ENCODE measurements at regions not wholly inside any gene's neighbourhood (a gene's known extent, or its start where the extent isn't known, plus 50 kb on each side); places are given as distances from the start of the nearest gene placed in this dataset.

GRCh38 chr16:76931186-76931585 is 259.8 kb upstream of the MON1B start:
- no peak overlapping the region for H3K9ac ChIP-seq
- no peaks in the 10 kb centered on the region for H3K79me2 ChIP-seq (ENCODE audit: insufficient read depth, low read depth)
- no peaks in the 10 kb centered on the region for H3K36me3 ChIP-seq (ENCODE audit: insufficient read depth)
- no peaks in the 10 kb centered on the region for H3K27me3 ChIP-seq (ENCODE audit: insufficient read depth, low read depth)
- H3K4me3 ChIP-seq (IDR thresholded peaks at IDR 0.05; ENCODE audit: insufficient read depth, low read depth, low read length), result no peak overlapping the region
- no peaks in the 10 kb centered on the region for H4K20me1 ChIP-seq (ENCODE audit: insufficient read depth)
- no peak overlapping the region for H2AFZ ChIP-seq (ENCODE audit: low read depth)
- no peaks in the 10 kb centered on the region for H3K4me1 ChIP-seq (ENCODE audit: low read depth, poor library complexity, severe bottlenecking)
- no peak overlapping the region for H3K4me2 ChIP-seq
- TF ChIP-seq, protein P1, sequence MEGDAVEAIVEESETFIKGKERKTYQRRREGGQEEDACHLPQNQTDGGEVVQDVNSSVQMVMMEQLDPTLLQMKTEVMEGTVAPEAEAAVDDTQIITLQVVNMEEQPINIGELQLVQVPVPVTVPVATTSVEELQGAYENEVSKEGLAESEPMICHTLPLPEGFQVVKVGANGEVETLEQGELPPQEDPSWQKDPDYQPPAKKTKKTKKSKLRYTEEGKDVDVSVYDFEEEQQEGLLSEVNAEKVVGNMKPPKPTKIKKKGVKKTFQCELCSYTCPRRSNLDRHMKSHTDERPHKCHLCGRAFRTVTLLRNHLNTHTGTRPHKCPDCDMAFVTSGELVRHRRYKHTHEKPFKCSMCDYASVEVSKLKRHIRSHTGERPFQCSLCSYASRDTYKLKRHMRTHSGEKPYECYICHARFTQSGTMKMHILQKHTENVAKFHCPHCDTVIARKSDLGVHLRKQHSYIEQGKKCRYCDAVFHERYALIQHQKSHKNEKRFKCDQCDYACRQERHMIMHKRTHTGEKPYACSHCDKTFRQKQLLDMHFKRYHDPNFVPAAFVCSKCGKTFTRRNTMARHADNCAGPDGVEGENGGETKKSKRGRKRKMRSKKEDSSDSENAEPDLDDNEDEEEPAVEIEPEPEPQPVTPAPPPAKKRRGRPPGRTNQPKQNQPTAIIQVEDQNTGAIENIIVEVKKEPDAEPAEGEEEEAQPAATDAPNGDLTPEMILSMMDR (conservative IDR thresholded peaks at IDR 0.05; ENCODE audit: low read depth, low read length), result no peak
- H3K27ac ChIP-seq, result no peak overlapping the region

DNA sequence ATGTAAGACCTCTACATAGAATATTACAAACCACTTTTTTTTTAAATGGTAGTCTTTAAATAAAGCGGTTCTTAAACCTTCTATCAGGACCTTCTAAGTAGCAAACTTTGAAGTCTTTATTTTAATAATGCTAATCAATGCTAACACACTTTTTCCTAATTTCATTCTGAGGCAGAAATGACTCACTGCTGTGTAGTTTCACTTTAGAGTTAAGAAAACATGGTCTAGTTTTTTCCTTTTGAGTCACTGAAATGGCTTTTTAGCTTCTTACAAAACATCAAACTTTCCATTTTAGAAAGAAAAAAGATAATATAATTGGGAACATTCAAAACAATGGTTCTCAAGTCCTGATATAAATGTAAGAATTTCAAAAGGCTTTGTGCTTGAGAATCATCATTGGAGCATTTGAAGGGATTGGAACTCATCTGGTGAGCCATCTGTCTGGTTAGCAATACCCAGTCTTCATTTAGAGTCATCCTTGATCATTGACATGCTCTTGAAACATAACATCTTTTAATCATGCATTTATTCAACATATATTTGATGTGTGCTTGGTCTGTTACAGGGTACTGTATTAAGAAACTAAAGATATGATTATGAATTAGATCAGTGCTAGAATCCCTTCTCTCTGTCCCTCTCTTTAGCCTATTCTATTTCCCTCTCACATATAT is 258.3 kb upstream of the MON1B start:
- H3K9ac ChIP-seq, result no peak overlapping the region
- H3K79me2 ChIP-seq (ENCODE audit: insufficient read depth, low read depth), result no peaks in the 10 kb centered on the region
- TF ChIP-seq, protein P1 (conservative IDR thresholded peaks at IDR 0.05; ENCODE audit: low read depth, low read length), result no peak
- no peaks in the 10 kb centered on the region for H3K36me3 ChIP-seq (ENCODE audit: insufficient read depth)
- H2AFZ ChIP-seq (ENCODE audit: low read depth), result no peak overlapping the region
- no peak overlapping the region for H3K4me3 ChIP-seq (IDR thresholded peaks at IDR 0.05; ENCODE audit: insufficient read depth, low read depth, low read length)
- no peaks in the 10 kb centered on the region for H4K20me1 ChIP-seq (ENCODE audit: insufficient read depth)
- H3K27me3 ChIP-seq (ENCODE audit: insufficient read depth, low read depth), result no peaks in the 10 kb centered on the region
- no peak overlapping the region for H3K27ac ChIP-seq
- H3K4me2 ChIP-seq, result no peak overlapping the region
- H3K4me1 ChIP-seq (ENCODE audit: low read depth, poor library complexity, severe bottlenecking), result no peaks in the 10 kb centered on the region

- H3K4me2 ChIP-seq, result no peak overlapping the region
- H3K27ac ChIP-seq, result no peak overlapping the region
- TF ChIP-seq, protein P1 (conservative IDR thresholded peaks at IDR 0.05; ENCODE audit: low read depth, low read length), result no peak
- H3K9ac ChIP-seq, result no peak overlapping the region
- no peak overlapping the region for H3K4me3 ChIP-seq (IDR thresholded peaks at IDR 0.05; ENCODE audit: insufficient read depth, low read depth, low read length)
- no peaks in the 10 kb centered on the region for H3K36me3 ChIP-seq (ENCODE audit: insufficient read depth)
- no peaks in the 10 kb centered on the region for H3K79me2 ChIP-seq (ENCODE audit: insufficient read depth, low read depth)
- H3K27me3 ChIP-seq (ENCODE audit: insufficient read depth, low read depth), result no peaks in the 10 kb centered on the region
- no peak overlapping the region for H2AFZ ChIP-seq (ENCODE audit: low read depth)
- no peaks in the 10 kb centered on the region for H4K20me1 ChIP-seq (ENCODE audit: insufficient read depth)
- H3K4me1 ChIP-seq (ENCODE audit: low read depth, poor library complexity, severe bottlenecking), result no peaks in the 10 kb centered on the region
These were observed 250.7 kb upstream of the MON1B start for GRCh38 chr16:76940251-76940650.

DNA sequence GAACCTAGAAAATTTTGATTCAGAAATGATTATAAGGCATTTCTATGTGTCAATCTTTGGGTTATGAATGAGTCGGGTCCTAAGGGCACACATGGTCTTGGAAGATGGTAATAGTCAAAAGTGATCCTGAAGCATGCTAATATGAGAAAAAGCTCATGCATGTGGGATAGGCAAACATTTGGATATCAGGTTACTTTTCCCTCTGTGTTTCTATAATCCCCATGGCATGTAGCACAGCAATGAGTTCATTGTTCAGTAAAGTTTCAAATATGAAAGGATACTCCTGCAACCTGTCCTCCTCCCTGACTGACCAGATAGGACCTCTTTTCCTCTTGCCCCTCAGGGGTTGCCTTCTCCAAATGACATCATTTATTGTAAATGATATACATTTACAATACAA is 249.9 kb upstream of the MON1B start:
- H3K27ac ChIP-seq, result no peak overlapping the region
- H3K4me1 ChIP-seq (ENCODE audit: low read depth, poor library complexity, severe bottlenecking), result no peaks in the 10 kb centered on the region
- H4K20me1 ChIP-seq (ENCODE audit: insufficient read depth), result no peaks in the 10 kb centered on the region
- H3K4me3 ChIP-seq (IDR thresholded peaks at IDR 0.05; ENCODE audit: insufficient read depth, low read depth, low read length), result no peak overlapping the region
- no peak overlapping the region for H3K9ac ChIP-seq
- no peaks in the 10 kb centered on the region for H3K27me3 ChIP-seq (ENCODE audit: insufficient read depth, low read depth)
- no peaks in the 10 kb centered on the region for H3K36me3 ChIP-seq (ENCODE audit: insufficient read depth)
- H2AFZ ChIP-seq (ENCODE audit: low read depth), result no peak overlapping the region
- TF ChIP-seq, protein P1 (conservative IDR thresholded peaks at IDR 0.05; ENCODE audit: low read depth, low read length), result no peak
- H3K4me2 ChIP-seq, result no peak overlapping the region
- no peaks in the 10 kb centered on the region for H3K79me2 ChIP-seq (ENCODE audit: insufficient read depth, low read depth)

All from KMS-11 (cell line).